SK-N-SH (cell line): ENCODE measurements at regions not wholly inside any gene's neighbourhood (a gene's known extent, or its start where the extent isn't known, plus 50 kb on each side); places are given as distances from the start of the nearest gene placed in this dataset.

ENCODE experiments used
- CTCF ChIP-seq: fragments of 200-600 bp; sonication (generic); IDR thresholded peaks from 2 replicates; pipeline ENCODE4 v1.6.1; 2017; ENCODE audit warnings: antibody characterized with exemption, mild to moderate bottlenecking, moderate library complexity
- MAX ChIP-seq: IDR thresholded peaks from 2 replicates; pipeline ENCODE4 v1.4.0; 2012; ENCODE audit warnings: low read depth
- RCOR1 ChIP-seq: fragments of 150-350 bp; IDR thresholded peaks from 2 replicates; pipeline ENCODE4 v1.6.1; 2017; ENCODE audit warnings: antibody characterized with exemption, low read length
- REST ChIP-seq: IDR thresholded peaks from 2 replicates; pipeline ENCODE4 v1.6.1; 2012; ENCODE audit warnings: mild to moderate bottlenecking, low read depth, low read length, moderate library complexity
- RFX5 ChIP-seq: IDR thresholded peaks from 2 replicates; pipeline ENCODE4 v1.6.1; 2012; ENCODE audit warnings: mild to moderate bottlenecking, improper control_type of control experiment, low read length
- TAF1 ChIP-seq: IDR thresholded peaks from 2 replicates; pipeline ENCODE4 v1.6.1; 2012; ENCODE audit warnings: low read depth, mild to moderate bottlenecking, low read length, moderate library complexity, borderline replicate concordance
- ZBTB33 ChIP-seq: IDR thresholded peaks from 2 replicates; pipeline ENCODE4 v1.4.0; 2012; ENCODE audit warnings: low read depth, borderline replicate concordance

- TF ChIP-seq RFX5 (no peak), RCOR1 (no peak), MAX (no peak), ZBTB33 (no peak), CTCF (no peak), TAF1 (no peak), REST (no peak)
Measured at GRCh38 chr18:6610466-6610865, 119.0 kb upstream of the ARHGAP28 start.
